HEK293 (cell line): ENCODE measurements at regions not wholly inside any gene's neighbourhood (a gene's known extent, or its start where the extent isn't known, plus 50 kb on each side); places are given as distances from the start of the nearest gene placed in this dataset.

Experiments
- CTCF ChIA-PET: fragments of 350-600 bp; formaldehyde crosslinking; extraction: SDS; loops from one replicate; lab custom pipeline; 2021; ENCODE audit warnings: antibody characterized with exemption; lab: Yijun Ruan, JAX
- POLR2A ChIA-PET: fragments of 300-600 bp; formaldehyde crosslinking; extraction: SDS; loops from one replicate; lab custom pipeline; 2020; ENCODE audit warnings: antibody characterized with exemption, inconsistent platforms; lab: Yijun Ruan, JAX
- H3K27ac ChIP-seq: fragments of 200-500 bp; sonication (Bioruptor generic); 2 replicates; pipeline ENCODE4 v1.5.1; 2014; ENCODE audit warnings: low read depth, low read length, control low read depth, inconsistent platforms; ENCODE audit errors: extremely low read depth
- H3K36me3 ChIP-seq, 2 experiments: fragments of 200-500 bp in 1 of 2; sonication (Bioruptor generic) in 1 of 2; 1 replicate in 1 of 2; 2 replicates in 1 of 2; pipeline ENCODE4 v1.5.1; 2014 to 2017; ENCODE audit warnings: inconsistent platforms in 2 of 2, low read length in 2 of 2; ENCODE audit not compliant: control insufficient read depth in 2 of 2, insufficient read depth in 1 of 2
- H3K4me1 ChIP-seq: fragments of 200-500 bp; sonication (Bioruptor generic); 2 replicates; pipeline ENCODE4 v1.5.1; 2014; ENCODE audit warnings: mild to moderate bottlenecking, low read length, inconsistent platforms; ENCODE audit not compliant: control insufficient read depth, insufficient read depth
- H3K4me3 ChIP-seq: 2 replicates; pipeline ENCODE4 v1.5.1; 2011; ENCODE audit warnings: low read depth, mild to moderate bottlenecking, control low read depth, low read length, moderate library complexity
- H3K9me3 ChIP-seq: fragments of 200-500 bp; sonication (Bioruptor generic); 2 replicates; pipeline ENCODE4 v1.5.1; 2014; ENCODE audit warnings: low read depth, low read length, inconsistent platforms; ENCODE audit not compliant: control insufficient read depth, insufficient read depth
- EGR2 ChIP-seq: fragments of 450-650 bp; formaldehyde crosslinking; IDR thresholded peaks from 2 replicates; pipeline ENCODE4 v1.5.1; 2016; ENCODE audit warnings: low read depth, missing biosample characterization, missing genetic modification characterization
- GFI1B ChIP-seq: fragments of 450-650 bp; formaldehyde crosslinking; IDR thresholded peaks from 2 replicates; pipeline ENCODE4 v1.5.1; 2016; ENCODE audit warnings: missing biosample characterization, missing genetic modification characterization
- GLI4 ChIP-seq: fragments of 450-650 bp; formaldehyde crosslinking; IDR thresholded peaks from 2 replicates; pipeline ENCODE4 v1.5.1; 2016; ENCODE audit warnings: missing biosample characterization, missing genetic modification characterization
- GLIS1 ChIP-seq: fragments of 450-650 bp; formaldehyde crosslinking; IDR thresholded peaks from 2 replicates; pipeline ENCODE4 v1.5.1; 2016; ENCODE audit warnings: missing biosample characterization, missing genetic modification characterization
- KLF16 ChIP-seq: fragments of 450-650 bp; formaldehyde crosslinking; IDR thresholded peaks from 2 replicates; pipeline ENCODE4 v1.5.1; 2017; ENCODE audit warnings: missing biosample characterization, missing genetic modification characterization
- OVOL3 ChIP-seq: fragments of 450-650 bp; formaldehyde crosslinking; IDR thresholded peaks from 2 replicates; pipeline ENCODE4 v1.5.1; 2016; ENCODE audit warnings: missing biosample characterization, missing genetic modification characterization
- PRDM6 ChIP-seq: fragments of 450-650 bp; formaldehyde crosslinking; IDR thresholded peaks from 2 replicates; pipeline ENCODE4 v1.5.1; 2017; ENCODE audit warnings: missing biosample characterization, missing genetic modification characterization
- SCRT1 ChIP-seq: fragments of 450-650 bp; formaldehyde crosslinking; IDR thresholded peaks from 2 replicates; pipeline ENCODE4 v1.5.1; 2016; ENCODE audit warnings: missing biosample characterization, missing genetic modification characterization, borderline replicate concordance
- SP3 ChIP-seq: fragments of 450-650 bp; formaldehyde crosslinking; IDR thresholded peaks from 2 replicates; pipeline ENCODE4 v1.5.1; 2016; ENCODE audit warnings: missing biosample characterization, missing genetic modification characterization
- TCF7L2 ChIP-seq: IDR thresholded peaks from 2 replicates; pipeline ENCODE4 v1.6.1; 2011; ENCODE audit warnings: low read depth, mild to moderate bottlenecking, inconsistent platforms, low read length, moderate library complexity, borderline replicate concordance
- ZBTB17 ChIP-seq: fragments of 450-650 bp; formaldehyde crosslinking; IDR thresholded peaks from 2 replicates; pipeline ENCODE4 v1.5.1; 2016; ENCODE audit warnings: missing biosample characterization, missing genetic modification characterization
- ZNF112 ChIP-seq: fragments of 450-650 bp; formaldehyde crosslinking; IDR thresholded peaks from 2 replicates; pipeline ENCODE4 v1.5.0; 2017; ENCODE audit warnings: missing biosample characterization, missing genetic modification characterization
- ZNF132 ChIP-seq: fragments of 450-650 bp; formaldehyde crosslinking; IDR thresholded peaks from 2 replicates; pipeline ENCODE4 v1.5.1; 2017; ENCODE audit warnings: missing biosample characterization, missing genetic modification characterization, borderline replicate concordance
- ZNF292 ChIP-seq: fragments of 450-650 bp; formaldehyde crosslinking; IDR thresholded peaks from 2 replicates; pipeline ENCODE4 v1.5.1; 2016; ENCODE audit warnings: low read depth, missing biosample characterization, missing genetic modification characterization, borderline replicate concordance
- ZNF335 ChIP-seq: fragments of 450-650 bp; formaldehyde crosslinking; conservative IDR thresholded peaks from 2 replicates; pipeline ENCODE4 v1.5.1; 2016; ENCODE audit warnings: missing biosample characterization, missing genetic modification characterization
- ZNF37A ChIP-seq: fragments of 450-650 bp; IDR thresholded peaks from 2 replicates; pipeline ENCODE4 v1.5.1; 2018; ENCODE audit warnings: missing biosample characterization, missing genetic modification characterization
- ZNF426 ChIP-seq: fragments of 450-650 bp; formaldehyde crosslinking; IDR thresholded peaks from 2 replicates; pipeline ENCODE4 v1.5.1; 2017; ENCODE audit warnings: missing biosample characterization, missing genetic modification characterization, mild to moderate bottlenecking, inconsistent platforms, moderate library complexity
- ZNF555 ChIP-seq: fragments of 450-650 bp; formaldehyde crosslinking; conservative IDR thresholded peaks from 2 replicates; pipeline ENCODE4 v1.5.1; 2017; ENCODE audit warnings: missing biosample characterization, mild to moderate bottlenecking, missing genetic modification characterization, inconsistent platforms
- ZNF561 ChIP-seq: fragments of 450-650 bp; IDR thresholded peaks from 2 replicates; pipeline ENCODE4 v1.5.1; 2018; ENCODE audit warnings: missing biosample characterization, missing genetic modification characterization, borderline replicate concordance
- ZNF580 ChIP-seq: fragments of 450-650 bp; formaldehyde crosslinking; IDR thresholded peaks from 2 replicates; pipeline ENCODE4 v1.5.1; 2016; ENCODE audit warnings: missing biosample characterization, missing genetic modification characterization
- ZNF645 ChIP-seq: fragments of 450-650 bp; formaldehyde crosslinking; IDR thresholded peaks from 2 replicates; pipeline ENCODE4; 2016; ENCODE audit warnings: missing biosample characterization, missing genetic modification characterization
- ZSCAN16 ChIP-seq: fragments of 450-650 bp; formaldehyde crosslinking; IDR thresholded peaks from 2 replicates; pipeline ENCODE4 v1.5.1; 2016; ENCODE audit warnings: missing biosample characterization, missing genetic modification characterization
- TF ChIP-seq, protein P1 (sequence below): fragments of 450-650 bp; formaldehyde crosslinking; IDR thresholded peaks from 2 replicates; pipeline ENCODE4 v1.5.1; 2016; ENCODE audit warnings: missing biosample characterization, missing genetic modification characterization
- TF ChIP-seq, protein P2 (sequence below): fragments of 450-650 bp; formaldehyde crosslinking; IDR thresholded peaks from 2 replicates; pipeline ENCODE4 v1.5.1; 2016; ENCODE audit warnings: missing biosample characterization, missing genetic modification characterization

DNA sequence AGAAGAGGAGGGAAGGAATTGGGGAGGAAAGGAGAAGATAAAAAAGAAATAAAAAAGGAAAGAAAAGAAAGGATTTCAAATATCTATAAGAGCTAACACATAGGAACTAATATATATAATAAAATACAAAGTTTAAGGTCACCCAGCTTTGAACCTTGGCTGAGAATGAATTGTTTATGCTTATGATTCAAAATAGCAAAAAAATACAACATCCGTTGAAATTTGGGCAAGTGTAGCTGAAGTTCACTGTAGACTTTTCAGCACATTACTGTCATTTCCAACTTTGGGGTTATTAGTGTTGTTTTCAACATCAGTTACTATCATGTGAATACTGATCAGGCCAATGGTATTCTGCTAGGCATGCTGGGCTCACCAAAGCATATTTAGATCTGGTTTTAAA lies 395.2 kb upstream of the INTU start (continued):
- TF ChIP-seq ZBTB17 (tag by site-specific recombination) (no peak), OVOL3 (tag by site-specific recombination) (no peak)

DNA sequence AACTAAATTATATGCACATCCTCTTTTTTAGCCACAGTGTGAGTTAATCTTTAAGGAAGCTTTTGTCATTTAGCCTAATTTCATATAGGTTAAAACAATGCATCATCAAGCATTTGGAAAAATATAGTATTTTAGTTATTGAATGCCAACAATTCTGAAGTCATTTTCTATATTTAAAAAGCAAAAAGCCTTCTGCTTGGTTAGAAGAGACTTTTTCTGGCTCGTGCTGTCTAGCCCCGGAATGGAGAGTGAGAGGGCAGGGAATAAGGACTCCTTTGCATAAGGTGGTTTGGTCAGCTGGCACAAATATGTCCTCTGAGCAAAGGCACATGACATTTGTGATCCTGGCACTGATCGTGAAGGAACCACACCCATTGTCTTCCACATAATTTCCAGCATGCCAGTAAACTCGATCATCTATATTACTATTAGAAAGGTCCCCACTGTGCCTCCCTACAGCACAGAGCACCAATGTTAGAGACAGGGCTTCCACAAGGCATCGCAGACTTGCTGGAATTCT lies 393.7 kb upstream of the INTU start:
- H3K36me3 ChIP-seq = no peaks in the 10 kb centered on the region
- POLR2A ChIA-PET = no interaction called here
- no peaks in the 10 kb centered on the region for H3K9me3 ChIP-seq
- no peak overlapping the region for H3K4me3 ChIP-seq
- H3K4me1 ChIP-seq = no peaks in the 10 kb centered on the region
- TF ChIP-seq ZNF37A (tag by site-specific recombination) = no peak
- no peak for TF ChIP-seq GLIS1 (tag by site-specific recombination)
- no peak for TF ChIP-seq ZNF555 (tag by site-specific recombination)
- no peak for TF ChIP-seq ZNF561 (tag by site-specific recombination)
- no peak for TF ChIP-seq EGR2 (tag by site-specific recombination)
- no peak for TF ChIP-seq GLI4 (tag by site-specific recombination)
- no peak for TF ChIP-seq GFI1B (tag by site-specific recombination)
- no peak overlapping the region for H3K27ac ChIP-seq
- CTCF ChIA-PET = no interaction called here

- CTCF ChIA-PET = no interaction called here
- H3K4me3 ChIP-seq = no peak overlapping the region
- POLR2A ChIA-PET = no interaction called here
- H3K27ac ChIP-seq = no peak overlapping the region
- no peaks in the 10 kb centered on the region for H3K36me3 ChIP-seq
- no peaks in the 10 kb centered on the region for H3K9me3 ChIP-seq
- H3K4me1 ChIP-seq = no peaks in the 10 kb centered on the region
- TF ChIP-seq ZNF335 (tag by site-specific recombination) (no peak), ZNF645 (no peak), ZNF132 (tag by site-specific recombination) (no peak), ZNF426 (tag by site-specific recombination) (no peak), KLF16 (no peak), ZNF580 (tag by site-specific recombination) (no peak), PRDM6 (tag by site-specific recombination) (no peak), ZSCAN16 (no peak), SCRT1 (tag by site-specific recombination) (no peak), ZNF292 (tag by site-specific recombination) (no peak), SP3 (tag by site-specific recombination) (no peak), ZNF112 (no peak), TCF7L2 (no peak)
- TF ChIP-seq, protein P1, sequence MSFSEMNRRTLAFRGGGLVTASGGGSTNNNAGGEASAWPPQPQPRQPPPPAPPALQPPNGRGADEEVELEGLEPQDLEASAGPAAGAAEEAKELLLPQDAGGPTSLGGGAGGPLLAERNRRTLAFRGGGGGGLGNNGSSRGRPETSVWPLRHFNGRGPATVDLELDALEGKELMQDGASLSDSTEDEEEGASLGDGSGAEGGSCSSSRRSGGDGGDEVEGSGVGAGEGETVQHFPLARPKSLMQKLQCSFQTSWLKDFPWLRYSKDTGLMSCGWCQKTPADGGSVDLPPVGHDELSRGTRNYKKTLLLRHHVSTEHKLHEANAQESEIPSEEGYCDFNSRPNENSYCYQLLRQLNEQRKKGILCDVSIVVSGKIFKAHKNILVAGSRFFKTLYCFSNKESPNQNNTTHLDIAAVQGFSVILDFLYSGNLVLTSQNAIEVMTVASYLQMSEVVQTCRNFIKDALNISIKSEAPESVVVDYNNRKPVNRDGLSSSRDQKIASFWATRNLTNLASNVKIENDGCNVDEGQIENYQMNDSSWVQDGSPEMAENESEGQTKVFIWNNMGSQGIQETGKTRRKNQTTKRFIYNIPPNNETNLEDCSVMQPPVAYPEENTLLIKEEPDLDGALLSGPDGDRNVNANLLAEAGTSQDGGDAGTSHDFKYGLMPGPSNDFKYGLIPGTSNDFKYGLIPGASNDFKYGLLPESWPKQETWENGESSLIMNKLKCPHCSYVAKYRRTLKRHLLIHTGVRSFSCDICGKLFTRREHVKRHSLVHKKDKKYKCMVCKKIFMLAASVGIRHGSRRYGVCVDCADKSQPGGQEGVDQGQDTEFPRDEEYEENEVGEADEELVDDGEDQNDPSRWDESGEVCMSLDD = no peak
- TF ChIP-seq, protein P2, sequence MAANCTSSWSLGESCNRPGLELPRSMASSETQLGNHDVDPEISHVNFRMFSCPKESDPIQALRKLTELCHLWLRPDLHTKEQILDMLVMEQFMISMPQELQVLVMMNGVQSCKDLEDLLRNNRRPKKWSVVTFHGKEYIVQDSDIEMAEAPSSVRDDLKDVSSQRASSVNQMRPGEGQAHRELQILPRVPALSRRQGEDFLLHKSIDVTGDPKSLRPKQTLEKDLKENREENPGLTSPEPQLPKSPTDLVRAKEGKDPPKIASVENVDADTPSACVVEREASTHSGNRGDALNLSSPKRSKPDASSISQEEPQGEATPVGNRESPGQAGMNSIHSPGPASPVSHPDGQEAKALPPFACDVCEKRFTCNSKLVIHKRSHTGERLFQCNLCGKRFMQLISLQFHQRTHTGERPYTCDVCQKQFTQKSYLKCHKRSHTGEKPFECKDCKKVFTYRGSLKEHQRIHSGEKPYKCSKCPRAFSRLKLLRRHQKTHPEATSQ = no peak
Measured at GRCh38 chr4:127239902-127240763, 392.6 kb upstream of the INTU start.
